Activated CD8-positive, alpha-beta T cell treated with anti-CD3 and anti-CD28 coated beads for 36 hours (primary cell): ENCODE measurements at regions not wholly inside any gene's neighbourhood (a gene's known extent, or its start where the extent isn't known, plus 50 kb on each side); places are given as distances from the start of the nearest gene placed in this dataset.

ENCODE experiments used
- ATAC-seq: fragments of 200-7000 bp; cut with Tn5 transposase; one replicate; pipeline ENCODE4 v1.10.0; 2021; ENCODE audit warnings: mild to moderate bottlenecking, moderate library complexity
- CTCF ChIA-PET: fragments of 350-600 bp; sonication (Branson Sonifier 250); formaldehyde crosslinking; loops from one replicate; lab custom pipeline; 2021; ENCODE audit warnings: antibody characterized with exemption; lab: Charles Lee
- POLR2A ChIA-PET: fragments of 350-600 bp; sonication (Branson Sonifier 250); formaldehyde crosslinking; loops from one replicate; lab custom pipeline; 2021; ENCODE audit warnings: antibody characterized with exemption; lab: Charles Lee
- DNase-seq: peaks from one replicate; pipeline ENCODE4 v3.0.0-alpha.2; 2020
- H3K27ac Mint-ChIP-seq: one replicate; pipeline ENCODE4 v1.8.0; 2021; ENCODE audit warnings: mild to moderate bottlenecking, mixed read lengths
- H3K27me3 Mint-ChIP-seq: one replicate; pipeline ENCODE4 v1.8.0; 2021; ENCODE audit warnings: mixed read lengths
- H3K36me3 Mint-ChIP-seq: one replicate; pipeline ENCODE4 v1.8.0; 2021; ENCODE audit warnings: low read depth, mixed read lengths
- H3K4me1 Mint-ChIP-seq: one replicate; pipeline ENCODE4 v1.8.0; 2021; ENCODE audit warnings: low read depth, mixed read lengths
- H3K4me3 Mint-ChIP-seq: one replicate; pipeline ENCODE4 v1.8.0; 2021; ENCODE audit warnings: mild to moderate bottlenecking, moderate library complexity, mixed read lengths
- H3K9me3 Mint-ChIP-seq: one replicate; pipeline ENCODE4 v1.8.0; 2021; ENCODE audit warnings: mixed read lengths
- intact Hi-C: fragments of 100-400 bp; cut with micrococcal nuclease; formaldehyde crosslinking; loops from one replicate; pipeline ENCODE4 v1.10.0; 2022
- TF ChIP-seq, protein P1 (sequence below): fragments of 200-600 bp; IDR thresholded peaks from one replicate; pipeline ENCODE4 v1.8.0; 2022; ENCODE audit warnings: antibody characterized with exemption, mild to moderate bottlenecking

GRCh38 chr1:80258659-80259058 is 1252.1 kb upstream of the ADGRL4 start:
- Mint-ChIP-seq H3K4me3 (no peak overlapping the region), H3K36me3 (no peaks in the 10 kb centered on the region), H3K9me3 (peaks cover 16% of the 10 kb centered on the region), H3K4me1 (no peaks in the 10 kb centered on the region), H3K27me3 (no peaks in the 10 kb centered on the region), H3K27ac (no peak overlapping the region)
- TF ChIP-seq, protein P1, sequence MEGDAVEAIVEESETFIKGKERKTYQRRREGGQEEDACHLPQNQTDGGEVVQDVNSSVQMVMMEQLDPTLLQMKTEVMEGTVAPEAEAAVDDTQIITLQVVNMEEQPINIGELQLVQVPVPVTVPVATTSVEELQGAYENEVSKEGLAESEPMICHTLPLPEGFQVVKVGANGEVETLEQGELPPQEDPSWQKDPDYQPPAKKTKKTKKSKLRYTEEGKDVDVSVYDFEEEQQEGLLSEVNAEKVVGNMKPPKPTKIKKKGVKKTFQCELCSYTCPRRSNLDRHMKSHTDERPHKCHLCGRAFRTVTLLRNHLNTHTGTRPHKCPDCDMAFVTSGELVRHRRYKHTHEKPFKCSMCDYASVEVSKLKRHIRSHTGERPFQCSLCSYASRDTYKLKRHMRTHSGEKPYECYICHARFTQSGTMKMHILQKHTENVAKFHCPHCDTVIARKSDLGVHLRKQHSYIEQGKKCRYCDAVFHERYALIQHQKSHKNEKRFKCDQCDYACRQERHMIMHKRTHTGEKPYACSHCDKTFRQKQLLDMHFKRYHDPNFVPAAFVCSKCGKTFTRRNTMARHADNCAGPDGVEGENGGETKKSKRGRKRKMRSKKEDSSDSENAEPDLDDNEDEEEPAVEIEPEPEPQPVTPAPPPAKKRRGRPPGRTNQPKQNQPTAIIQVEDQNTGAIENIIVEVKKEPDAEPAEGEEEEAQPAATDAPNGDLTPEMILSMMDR: no peak
- DNase-seq: no peak
- intact Hi-C loops: no loop called here
- ATAC-seq: no peak
- ChIA-PET CTCF (no interaction called here), POLR2A (no interaction called here)

DNA sequence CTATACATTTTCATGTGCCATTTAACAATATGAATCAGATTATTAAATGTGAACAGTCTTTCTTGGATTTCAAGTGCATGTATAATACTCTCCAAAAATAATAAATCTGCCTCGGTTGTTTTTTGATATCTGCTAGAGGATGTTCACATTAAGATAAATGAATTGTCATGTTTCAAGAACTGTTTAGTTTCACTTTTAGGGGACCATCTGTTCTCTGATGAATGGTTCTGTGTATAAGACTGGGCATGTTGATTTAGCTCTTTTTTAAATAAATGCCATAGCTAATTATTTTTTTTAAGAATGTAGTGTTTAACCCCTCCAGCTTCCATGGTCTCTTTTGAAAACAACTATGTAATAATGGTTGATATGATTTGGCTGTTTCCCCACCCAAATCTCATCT is 1245.1 kb upstream of the ADGRL4 start:
- peaks cover 18% of the 10 kb centered on the region for H3K9me3 Mint-ChIP-seq
- no peak overlapping the region for H3K4me3 Mint-ChIP-seq
- H3K27me3 Mint-ChIP-seq: no peaks in the 10 kb centered on the region
- POLR2A ChIA-PET: no interaction called here
- intact Hi-C loops: no loop called here
- no peak for ATAC-seq
- no peaks in the 10 kb centered on the region for H3K36me3 Mint-ChIP-seq
- H3K4me1 Mint-ChIP-seq: no peaks in the 10 kb centered on the region
- no peak overlapping the region for H3K27ac Mint-ChIP-seq
- no peak for DNase-seq
- TF ChIP-seq, protein P1: no peak
- CTCF ChIA-PET: no interaction called here

- TF ChIP-seq, protein P1: no peak
- no peaks in the 10 kb centered on the region for H3K27me3 Mint-ChIP-seq
- intact Hi-C loops: no loop called here
- no peak overlapping the region for H3K27ac Mint-ChIP-seq
- no peak for DNase-seq
- ChIA-PET POLR2A (no interaction called here), CTCF (no interaction called here)
- no peak overlapping the region for H3K4me3 Mint-ChIP-seq
- peaks cover 18% of the 10 kb centered on the region for H3K9me3 Mint-ChIP-seq
- no peak for ATAC-seq
- H3K36me3 Mint-ChIP-seq: no peaks in the 10 kb centered on the region
- no peaks in the 10 kb centered on the region for H3K4me1 Mint-ChIP-seq
Measured at GRCh38 chr1:80251171-80251570, 1244.6 kb upstream of the ADGRL4 start.

DNA sequence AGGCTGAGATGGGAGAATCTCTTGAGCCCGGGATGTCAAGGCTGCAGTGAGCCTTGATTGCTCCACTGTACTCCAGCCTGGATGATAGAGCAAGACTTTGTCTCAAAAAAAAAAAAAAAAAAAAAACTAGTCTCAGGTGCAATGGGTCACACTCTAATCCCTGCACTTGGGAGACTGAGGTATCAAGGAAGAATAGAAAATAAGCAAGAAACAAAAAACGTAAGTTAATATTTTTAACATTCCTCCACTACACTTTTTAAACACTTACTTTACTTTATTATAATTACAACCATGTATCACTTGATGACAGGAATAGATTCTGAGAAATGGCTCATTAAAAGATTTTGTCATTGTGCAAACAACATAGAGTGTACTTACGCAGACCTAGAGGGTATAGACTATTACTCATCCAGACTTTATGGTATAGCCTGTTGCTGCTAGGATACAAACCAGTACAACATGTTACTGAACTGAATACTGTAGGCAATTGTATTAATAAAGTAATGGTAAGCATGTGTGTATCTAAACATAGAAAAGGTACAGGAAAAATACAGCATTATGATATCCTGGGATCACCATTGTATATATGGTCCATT is 1244.1 kb upstream of the ADGRL4 start:
- Mint-ChIP-seq H3K4me1 (no peaks in the 10 kb centered on the region), H3K36me3 (no peaks in the 10 kb centered on the region), H3K27ac (no peak overlapping the region), H3K4me3 (no peak overlapping the region), H3K9me3 (peaks cover 18% of the 10 kb centered on the region), H3K27me3 (no peaks in the 10 kb centered on the region)
- DNase-seq: no peak
- CTCF ChIA-PET: no interaction called here
- ATAC-seq: no peak
- POLR2A ChIA-PET: no interaction called here
- intact Hi-C loops: no loop called here
- TF ChIP-seq, protein P1: no peak

DNA sequence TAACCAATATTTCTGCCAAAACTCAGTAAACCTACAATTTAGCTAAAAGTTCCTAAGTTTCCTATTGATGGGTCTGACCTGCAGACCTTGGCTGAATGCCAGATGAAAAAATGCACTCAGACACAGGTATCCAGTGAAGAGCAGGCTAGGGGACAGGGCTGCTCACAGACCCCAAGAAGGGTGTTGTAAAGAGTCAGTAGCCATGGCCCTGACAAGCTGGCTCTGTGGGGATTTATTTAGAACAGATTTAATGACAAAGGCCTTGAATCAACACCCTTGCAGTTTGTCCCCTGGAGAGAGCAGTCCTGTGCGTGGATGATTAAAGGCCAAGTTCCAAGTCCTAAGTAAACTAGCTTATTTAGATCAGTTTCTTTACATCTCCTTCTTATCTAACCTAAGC is 1243.2 kb upstream of the ADGRL4 start:
- ATAC-seq (no peak), DNase-seq (no peak)
- no peaks in the 10 kb centered on the region for H3K4me1 Mint-ChIP-seq
- no peak overlapping the region for H3K4me3 Mint-ChIP-seq
- no peaks in the 10 kb centered on the region for H3K27me3 Mint-ChIP-seq
- ChIA-PET CTCF (no interaction called here), POLR2A (no interaction called here)
- peaks cover 18% of the 10 kb centered on the region for H3K9me3 Mint-ChIP-seq
- no peak overlapping the region for H3K27ac Mint-ChIP-seq
- no peaks in the 10 kb centered on the region for H3K36me3 Mint-ChIP-seq
- TF ChIP-seq, protein P1: no peak
- intact Hi-C loops: no loop called here
